NCI-H510A (cell line): ENCODE measurements at regions not wholly inside any gene's neighbourhood (a gene's known extent, or its start where the extent isn't known, plus 50 kb on each side); places are given as distances from the start of the nearest gene placed in this dataset.
A peak's percentile ranks its signal among the peaks of the same experiment; 100 is the strongest.
"Not testable (repeated sequence)": the region's sequence is repeated elsewhere in the genome, so short reads cannot be mapped to it uniquely, and the experiment has no call there.

Source experiments
- DNase-seq: peaks from one replicate; lab custom pipeline; 2025; lab: John Stamatoyannopoulos, UW

GRCh38 chr4:159937595-159937994 lies 834.7 kb downstream of the RAPGEF2 start:
- DNase-seq = no peak

- DNase-seq = not testable (repeated sequence)
These were observed 836.8 kb downstream of the RAPGEF2 start for GRCh38 chr4:159939681-159940080.

GRCh38 chr4:159941076-159941475 lies 838.2 kb downstream of the RAPGEF2 start:
- no peak for DNase-seq

- DNase-seq = no peak
These were observed 841.6 kb downstream of the RAPGEF2 start for GRCh38 chr4:159944477-159944876.

GRCh38 chr4:159946983-159947615 lies 844.2 kb downstream of the RAPGEF2 start:
- DNase-seq = peak; percentile 3

- no peak for DNase-seq
These were observed 847.8 kb downstream of the RAPGEF2 start for GRCh38 chr4:159950707-159951106.

- no peak for DNase-seq
These were observed 863.9 kb downstream of the RAPGEF2 start for GRCh38 chr4:159966746-159967145.

- not testable (repeated sequence) for DNase-seq
These were observed 874.1 kb downstream of the RAPGEF2 start for GRCh38 chr4:159976871-159977482.

GRCh38 chr4:159977907-159978617 lies 875.2 kb downstream of the RAPGEF2 start:
- DNase-seq = no peak

GRCh38 chr4:159979351-159979750 lies 876.5 kb downstream of the RAPGEF2 start:
- DNase-seq = no peak

GRCh38 chr4:159979953-159980352 lies 877.1 kb downstream of the RAPGEF2 start:
- no peak for DNase-seq

GRCh38 chr4:159980826-159981468 lies 878.1 kb downstream of the RAPGEF2 start:
- no peak for DNase-seq

GRCh38 chr4:159981469-159981856 lies 878.6 kb downstream of the RAPGEF2 start:
- no peak for DNase-seq

- DNase-seq = no peak
These were observed 880.2 kb downstream of the RAPGEF2 start for GRCh38 chr4:159983082-159983481.

- DNase-seq = no peak
These were observed 907.0 kb downstream of the RAPGEF2 start for GRCh38 chr4:160009656-160010493.

- no peak for DNase-seq
These were observed 917.1 kb downstream of the RAPGEF2 start for GRCh38 chr4:160019936-160020335.

GRCh38 chr4:160020804-160021203 lies 917.9 kb downstream of the RAPGEF2 start:
- DNase-seq = no peak

GRCh38 chr4:160021870-160022269 lies 919.0 kb downstream of the RAPGEF2 start:
- DNase-seq = no peak

- DNase-seq = no peak
These were observed 923.8 kb downstream of the RAPGEF2 start for GRCh38 chr4:160026721-160027120.

GRCh38 chr4:160034501-160034900 lies 931.6 kb downstream of the RAPGEF2 start:
- no peak for DNase-seq

GRCh38 chr4:160038615-160039014 lies 935.7 kb downstream of the RAPGEF2 start:
- DNase-seq = no peak

- peak; percentile 53 for DNase-seq
These were observed 941.8 kb downstream of the RAPGEF2 start for GRCh38 chr4:160044693-160045092.
